AG10803 (cell line): ENCODE measurements at regions not wholly inside any gene's neighbourhood (a gene's known extent, or its start where the extent isn't known, plus 50 kb on each side); places are given as distances from the start of the nearest gene placed in this dataset.

Experiments used
- DNase-seq: peaks from one replicate; pipeline ENCODE4 v3.0.0; 2010; ENCODE audit warnings: low read depth
- H3K4me3 ChIP-seq: 2 replicates; pipeline ENCODE4 v1.5.1; 2011; ENCODE audit warnings: mild to moderate bottlenecking, low read length, control low read depth
- CTCF ChIP-seq: conservative IDR thresholded peaks from 2 replicates; pipeline ENCODE4 v1.5.1; 2011; ENCODE audit warnings: mild to moderate bottlenecking, low read length, control low read depth, inconsistent platforms

GRCh38 chr2:107597507-107597906 lies 229.2 kb upstream of the RGPD4 start:
- DNase-seq, result no peak
- no peak for TF ChIP-seq CTCF
- no peak overlapping the region for H3K4me3 ChIP-seq

GRCh38 chr2:107602801-107603200 lies 223.9 kb upstream of the RGPD4 start:
- H3K4me3 ChIP-seq, result no peak overlapping the region
- TF ChIP-seq CTCF, result no peak
- no peak for DNase-seq

- no peak for TF ChIP-seq CTCF
- H3K4me3 ChIP-seq, result no peak overlapping the region
- no peak for DNase-seq
Measured at GRCh38 chr2:107607054-107607453, 219.6 kb upstream of the RGPD4 start.

- no peak for DNase-seq
- H3K4me3 ChIP-seq, result no peak overlapping the region
- TF ChIP-seq CTCF, result no peak
Measured at GRCh38 chr2:107607473-107607872, 219.2 kb upstream of the RGPD4 start.

GRCh38 chr2:107615039-107615438 lies 211.7 kb upstream of the RGPD4 start:
- no peak for TF ChIP-seq CTCF
- no peak for DNase-seq
- H3K4me3 ChIP-seq, result no peak overlapping the region

- no peak overlapping the region for H3K4me3 ChIP-seq
- no peak for TF ChIP-seq CTCF
- DNase-seq, result no peak
Measured at GRCh38 chr2:107618769-107619168, 207.9 kb upstream of the RGPD4 start.

GRCh38 chr2:107621186-107622165 lies 205.2 kb upstream of the RGPD4 start:
- no peak for DNase-seq
- H3K4me3 ChIP-seq, result no peak overlapping the region
- no peak for TF ChIP-seq CTCF
